ENCODE measurements at regions not wholly inside any gene's neighbourhood (a gene's known extent, or its start where the extent isn't known, plus 50 kb on each side); places are given as distances from the start of the nearest gene placed in this dataset.
"Not testable (repeated sequence)": the region's sequence is repeated elsewhere in the genome, so short reads cannot be mapped to it uniquely, and the experiment has no call there.

- not testable (repeated sequence) for TF ChIP-seq EZH2 (IDR thresholded peaks at IDR 0.05; ENCODE audit: low read length); CTCF (optimal IDR thresholded peaks at IDR 0.05 in 1 of 3, IDR thresholded peaks at IDR 0.05 in 1 of 3, conservative IDR thresholded peaks at IDR 0.05 in 1 of 3; ENCODE audit: extremely low read depth in 1 of 3, insufficient read depth in 2 of 3, low read length in 3 of 3)
Observed at GRCh38 chr6:159407211-159407780, 238.1 kb downstream of the FNDC1 start.

All from keratinocyte (primary cell).